ENCODE measurements at regions not wholly inside any gene's neighbourhood (a gene's known extent, or its start where the extent isn't known, plus 50 kb on each side); places are given as distances from the start of the nearest gene placed in this dataset.

DNA sequence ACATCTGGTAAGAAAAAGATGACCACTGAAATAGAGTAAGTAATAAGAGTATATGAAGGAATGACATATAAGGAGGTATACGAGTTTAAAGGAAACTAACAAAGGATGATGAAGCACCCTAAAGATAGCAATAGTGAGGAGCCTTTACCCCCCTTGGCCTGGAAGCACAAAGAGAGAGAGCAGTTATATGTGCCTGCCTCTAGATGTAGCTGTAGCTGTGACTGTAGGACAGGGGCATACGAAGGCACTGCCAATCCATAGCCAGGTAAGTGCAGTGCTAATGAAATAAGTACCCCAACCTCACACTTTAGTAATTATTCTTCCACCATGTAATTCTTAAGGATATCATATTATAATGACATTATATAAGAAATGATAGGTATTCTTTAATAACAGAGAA is 90.1 kb upstream of the FKBP1C start:
- Histone ChIP-seq H3K9me3 (no peaks in the 10 kb centered on the region), H3K4me1 (no peaks in the 10 kb centered on the region), H3K36me3 (ENCODE audit: control insufficient read depth, insufficient read depth, low read length) (no peaks in the 10 kb centered on the region), H3K4me3 (ENCODE audit: low read depth, low read length) (no peak overlapping the region), H3K27me3 (replicated peaks; ENCODE audit: control insufficient read depth, insufficient read depth, low read length) (no peaks in the 10 kb centered on the region)
- DNase-seq, result peak in 1 of 2 experiments; percentile 11
- no TSS peak for BruUV-seq (replicated peaks)
- ChIA-PET POLR2A (no interaction called here), CTCF (interaction anchor here (1.0 kb wide), 1 partner anchor 151 kb away, joined by 3 read pairs; no protein-coding TSS in a partner anchor)
- Mint-ChIP-seq H3K27ac (ENCODE audit: unreplicated experiment) (no peak overlapping the region), H3K36me3 (ENCODE audit: insufficient read depth, unreplicated experiment) (no peaks in the 10 kb centered on the region), H3K27me3 (ENCODE audit: insufficient read depth, unreplicated experiment) (peaks cover 2% of the 10 kb centered on the region), H3K4me1 (ENCODE audit: low read depth, unreplicated experiment) (no peaks in the 10 kb centered on the region), H3K9me3 (ENCODE audit: unreplicated experiment) (no peaks in the 10 kb centered on the region), H3K4me3 (ENCODE audit: unreplicated experiment) (no peak overlapping the region)
- intact Hi-C loops (cut with micrococcal nuclease; ENCODE audit: unreplicated experiment), result loop anchor here (1.0 kb wide), 1 partner anchor 151 kb away; no protein-coding TSS in a partner anchor
- TF ChIP-seq, protein P1, sequence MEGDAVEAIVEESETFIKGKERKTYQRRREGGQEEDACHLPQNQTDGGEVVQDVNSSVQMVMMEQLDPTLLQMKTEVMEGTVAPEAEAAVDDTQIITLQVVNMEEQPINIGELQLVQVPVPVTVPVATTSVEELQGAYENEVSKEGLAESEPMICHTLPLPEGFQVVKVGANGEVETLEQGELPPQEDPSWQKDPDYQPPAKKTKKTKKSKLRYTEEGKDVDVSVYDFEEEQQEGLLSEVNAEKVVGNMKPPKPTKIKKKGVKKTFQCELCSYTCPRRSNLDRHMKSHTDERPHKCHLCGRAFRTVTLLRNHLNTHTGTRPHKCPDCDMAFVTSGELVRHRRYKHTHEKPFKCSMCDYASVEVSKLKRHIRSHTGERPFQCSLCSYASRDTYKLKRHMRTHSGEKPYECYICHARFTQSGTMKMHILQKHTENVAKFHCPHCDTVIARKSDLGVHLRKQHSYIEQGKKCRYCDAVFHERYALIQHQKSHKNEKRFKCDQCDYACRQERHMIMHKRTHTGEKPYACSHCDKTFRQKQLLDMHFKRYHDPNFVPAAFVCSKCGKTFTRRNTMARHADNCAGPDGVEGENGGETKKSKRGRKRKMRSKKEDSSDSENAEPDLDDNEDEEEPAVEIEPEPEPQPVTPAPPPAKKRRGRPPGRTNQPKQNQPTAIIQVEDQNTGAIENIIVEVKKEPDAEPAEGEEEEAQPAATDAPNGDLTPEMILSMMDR (IDR thresholded peaks at IDR 0.05; ENCODE audit: insufficient read depth in 1 of 2, low read depth in 1 of 2, low read length in 1 of 2, severe bottlenecking in 1 of 2, unreplicated experiment in 1 of 2), result peak in 1 of 2 experiments; percentile 36

DNA sequence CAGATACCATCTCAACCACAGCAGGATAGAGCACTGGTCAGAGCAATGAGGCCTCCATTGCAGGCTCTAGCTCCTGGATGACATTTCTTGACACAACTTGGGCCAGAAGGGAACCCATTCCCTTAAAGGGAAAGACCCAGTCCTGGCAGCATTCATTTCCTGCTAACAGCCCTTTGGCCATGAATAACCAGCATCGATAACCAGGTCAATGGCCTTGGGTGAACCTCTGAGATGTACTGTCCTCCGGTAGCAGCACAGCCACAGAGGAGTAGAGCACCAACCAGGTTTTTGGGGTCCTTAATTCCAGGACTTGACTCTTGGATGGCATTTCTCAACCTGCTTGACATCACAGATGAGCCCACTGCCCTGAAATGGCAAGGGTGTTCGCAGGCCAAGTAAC is 71.2 kb upstream of the FKBP1C start:
- Mint-ChIP-seq H3K4me1 (ENCODE audit: low read depth, unreplicated experiment) (no peaks in the 10 kb centered on the region), H3K36me3 (ENCODE audit: insufficient read depth, unreplicated experiment) (no peaks in the 10 kb centered on the region), H3K4me3 (ENCODE audit: unreplicated experiment) (no peak overlapping the region), H3K9me3 (ENCODE audit: unreplicated experiment) (no peaks in the 10 kb centered on the region), H3K27ac (ENCODE audit: unreplicated experiment) (no peak overlapping the region), H3K27me3 (ENCODE audit: insufficient read depth, unreplicated experiment) (peaks cover 2% of the 10 kb centered on the region)
- ChIA-PET POLR2A (no interaction called here), CTCF (no interaction called here)
- intact Hi-C loops (cut with micrococcal nuclease; ENCODE audit: unreplicated experiment), result no loop called here
- Histone ChIP-seq H3K4me1 (no peaks in the 10 kb centered on the region), H3K27me3 (replicated peaks; ENCODE audit: control insufficient read depth, insufficient read depth, low read length) (no peaks in the 10 kb centered on the region), H3K9me3 (no peaks in the 10 kb centered on the region), H3K4me3 (ENCODE audit: low read depth, low read length) (no peak overlapping the region), H3K36me3 (ENCODE audit: control insufficient read depth, insufficient read depth, low read length) (no peaks in the 10 kb centered on the region)
- BruUV-seq (replicated peaks), result no TSS peak
- TF ChIP-seq, protein P1 (IDR thresholded peaks at IDR 0.05; ENCODE audit: insufficient read depth in 1 of 2, low read depth in 1 of 2, low read length in 1 of 2, severe bottlenecking in 1 of 2, unreplicated experiment in 1 of 2), result no peak
- DNase-seq, result no peak

DNA sequence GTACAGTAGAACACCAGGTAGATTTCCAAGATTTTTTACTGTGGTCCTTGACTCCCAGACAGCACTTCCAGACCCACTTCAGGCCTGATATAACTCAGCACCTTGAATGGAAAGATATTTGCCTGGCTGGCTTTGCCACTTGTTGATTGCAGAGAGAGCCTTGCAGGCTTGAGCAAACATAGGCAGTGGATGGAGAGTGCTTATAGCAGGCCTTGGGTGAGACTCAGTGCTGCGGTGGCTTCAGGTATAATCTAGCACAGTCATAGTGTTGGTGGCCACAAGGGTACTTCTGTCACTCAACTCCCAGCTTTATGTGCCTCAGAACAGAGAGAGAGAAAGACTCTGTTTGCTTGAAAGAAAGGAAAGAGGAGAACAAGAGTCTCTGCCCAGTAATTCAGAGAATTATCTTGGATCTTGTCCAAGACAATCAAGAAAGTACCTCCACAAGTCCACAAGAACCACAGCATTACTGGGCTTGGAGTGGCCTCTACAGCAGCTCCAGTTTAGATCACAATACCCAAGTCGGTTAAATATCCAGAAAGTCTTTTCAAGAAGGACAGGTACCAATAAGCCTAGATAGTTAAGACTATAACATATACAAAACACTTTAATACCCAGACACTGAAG is 70.5 kb upstream of the FKBP1C start:
- H3K4me3 ChIP-seq (ENCODE audit: low read depth, low read length), result no peak overlapping the region
- H3K27ac Mint-ChIP-seq (ENCODE audit: unreplicated experiment), result no peak overlapping the region
- H3K27me3 Mint-ChIP-seq (ENCODE audit: insufficient read depth, unreplicated experiment), result peaks cover 2% of the 10 kb centered on the region
- POLR2A ChIA-PET, result no interaction called here
- intact Hi-C loops (cut with micrococcal nuclease; ENCODE audit: unreplicated experiment), result no loop called here
- BruUV-seq (replicated peaks), result no TSS peak
- no peaks in the 10 kb centered on the region for H3K9me3 Mint-ChIP-seq (ENCODE audit: unreplicated experiment)
- no peaks in the 10 kb centered on the region for H3K36me3 ChIP-seq (ENCODE audit: control insufficient read depth, insufficient read depth, low read length)
- CTCF ChIA-PET, result no interaction called here
- no peak for DNase-seq
- no peak overlapping the region for H3K4me3 Mint-ChIP-seq (ENCODE audit: unreplicated experiment)
- no peaks in the 10 kb centered on the region for H3K4me1 Mint-ChIP-seq (ENCODE audit: low read depth, unreplicated experiment)
- H3K27me3 ChIP-seq (replicated peaks; ENCODE audit: control insufficient read depth, insufficient read depth, low read length), result no peaks in the 10 kb centered on the region
- no peaks in the 10 kb centered on the region for H3K36me3 Mint-ChIP-seq (ENCODE audit: insufficient read depth, unreplicated experiment)
- TF ChIP-seq, protein P1 (IDR thresholded peaks at IDR 0.05; ENCODE audit: insufficient read depth in 1 of 2, low read depth in 1 of 2, low read length in 1 of 2, severe bottlenecking in 1 of 2, unreplicated experiment in 1 of 2), result no peak
- H3K4me1 ChIP-seq, result no peaks in the 10 kb centered on the region
- H3K9me3 ChIP-seq, result no peaks in the 10 kb centered on the region
